GM19025 (cell line): ENCODE measurements at regions not wholly inside any gene's neighbourhood (a gene's known extent, or its start where the extent isn't known, plus 50 kb on each side); places are given as distances from the start of the nearest gene placed in this dataset.
"Not testable (repeated sequence)": the region's sequence is repeated elsewhere in the genome, so short reads cannot be mapped to it uniquely, and the experiment has no call there.

ENCODE experiments used
- ATAC-seq: cut with Tn5 transposase; IDR thresholded peaks from one replicate; pipeline ENCODE4 v1.9.1; 2021; ENCODE audit warnings: mild to moderate bottlenecking, low read depth, moderate library complexity; ENCODE audit not compliant: unreplicated experiment

DNA sequence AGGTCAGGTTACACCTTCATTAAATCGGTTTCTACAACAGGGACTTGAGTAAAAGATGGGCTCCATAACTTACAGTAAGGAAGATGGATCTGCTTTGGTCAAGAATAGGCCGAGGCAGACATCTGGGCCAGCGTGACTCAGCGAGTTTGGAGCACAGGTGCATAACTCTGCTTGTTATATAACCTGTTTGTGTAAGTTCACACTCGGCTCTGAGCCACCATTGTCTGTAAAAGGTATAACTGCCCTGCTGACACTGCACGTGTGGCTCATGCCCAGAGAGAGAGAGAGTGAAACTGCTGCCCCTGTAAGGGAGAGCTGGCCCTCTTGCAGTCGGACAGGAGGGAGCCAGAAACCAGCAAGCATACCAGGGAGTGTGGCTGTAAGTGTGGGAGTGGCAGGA lies 737.9 kb upstream of the SLC35B3 start:
- ATAC-seq = no peak

DNA sequence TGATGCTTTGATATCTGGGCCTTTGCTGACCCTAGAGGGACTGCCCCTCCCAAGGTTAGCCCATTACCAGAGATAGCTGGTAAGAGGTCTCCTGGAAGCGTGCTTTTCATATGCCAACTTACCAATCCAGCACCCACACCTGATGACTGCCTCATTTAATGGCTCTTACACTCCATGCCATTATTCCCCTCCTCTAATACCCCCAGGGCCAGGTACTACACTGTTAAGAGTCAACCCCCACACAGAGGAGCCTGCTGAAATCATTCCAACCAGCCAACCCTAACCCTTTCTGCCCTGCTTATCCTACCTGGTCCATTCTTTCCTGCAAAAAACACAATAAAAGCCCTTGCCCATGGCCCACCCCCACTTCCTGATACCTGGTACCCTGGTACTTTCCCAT lies 736.8 kb upstream of the SLC35B3 start:
- ATAC-seq = no peak

DNA sequence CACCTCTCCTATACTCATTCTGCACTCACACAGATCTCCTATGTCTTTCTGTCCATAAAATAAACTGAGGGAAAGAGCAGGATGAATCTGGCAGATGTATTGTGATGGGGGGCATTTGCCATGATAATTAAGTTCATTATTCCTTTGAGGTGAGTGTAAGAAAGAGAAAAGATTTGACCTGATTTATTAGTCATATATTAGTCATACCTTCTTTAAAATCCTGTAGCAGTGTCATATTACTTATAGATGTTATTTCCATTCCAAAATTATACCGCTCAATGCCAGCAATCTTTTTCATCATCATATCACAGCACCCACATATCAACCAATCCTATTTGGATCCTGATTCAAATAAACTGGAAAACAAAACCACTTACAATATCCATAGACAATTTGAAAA lies 733.3 kb upstream of the SLC35B3 start:
- no peak for ATAC-seq

DNA sequence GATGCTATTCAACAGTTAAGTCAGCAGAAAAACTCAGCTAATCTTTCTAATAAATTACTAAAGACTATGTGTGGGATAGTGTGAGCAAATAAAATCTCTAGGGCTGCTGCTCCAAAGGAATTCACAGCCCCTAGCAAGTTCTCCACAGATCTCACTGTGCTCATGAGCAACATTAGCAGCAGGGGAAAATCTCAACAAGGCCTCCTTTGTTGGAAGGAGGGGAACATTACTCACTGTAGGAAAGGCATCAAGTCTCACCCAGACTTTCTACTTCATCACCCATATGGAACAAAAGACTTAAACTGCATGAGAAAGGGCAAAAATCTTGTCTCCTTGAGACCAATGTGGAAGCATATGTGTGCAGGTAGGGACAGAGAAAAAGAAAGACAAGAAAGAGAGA lies 726.4 kb upstream of the SLC35B3 start:
- no peak for ATAC-seq

DNA sequence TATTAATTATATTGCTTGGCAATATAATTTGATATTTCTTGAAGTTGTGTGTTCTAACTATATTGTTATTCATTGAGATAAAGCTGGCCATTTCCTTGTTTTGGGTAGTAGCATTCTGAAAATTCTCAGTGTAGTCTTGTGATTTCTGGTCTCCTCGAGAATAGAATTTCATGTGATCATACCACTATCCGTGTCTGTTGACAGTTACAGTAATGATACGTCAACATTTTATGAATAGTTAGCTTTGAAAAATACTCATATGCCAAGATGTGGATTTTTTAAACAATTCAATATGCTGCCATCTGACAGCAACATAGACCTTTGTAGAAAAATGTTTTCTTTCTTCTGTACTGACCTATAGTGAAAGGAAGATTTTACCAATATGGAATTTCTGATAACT lies 723.7 kb upstream of the SLC35B3 start:
- no peak for ATAC-seq

DNA sequence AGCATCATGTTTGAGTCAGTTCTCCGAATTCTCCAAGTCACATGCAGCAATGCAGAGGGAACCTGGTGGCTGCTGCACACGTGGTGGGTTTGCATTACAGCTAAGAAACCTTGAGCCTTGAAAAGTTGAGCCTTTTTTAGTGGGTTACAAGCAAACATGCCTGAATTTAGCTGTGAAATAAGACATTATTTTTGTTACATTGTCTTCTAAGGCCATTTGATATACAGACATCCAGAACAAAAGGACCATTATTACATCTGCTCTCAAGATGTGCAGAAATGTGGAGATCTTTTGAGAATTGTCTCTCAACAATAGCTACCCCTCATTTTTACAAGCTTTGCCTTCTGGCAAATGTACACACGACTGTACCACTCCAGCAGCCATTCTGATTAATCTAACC lies 720.5 kb upstream of the SLC35B3 start:
- ATAC-seq = no peak

DNA sequence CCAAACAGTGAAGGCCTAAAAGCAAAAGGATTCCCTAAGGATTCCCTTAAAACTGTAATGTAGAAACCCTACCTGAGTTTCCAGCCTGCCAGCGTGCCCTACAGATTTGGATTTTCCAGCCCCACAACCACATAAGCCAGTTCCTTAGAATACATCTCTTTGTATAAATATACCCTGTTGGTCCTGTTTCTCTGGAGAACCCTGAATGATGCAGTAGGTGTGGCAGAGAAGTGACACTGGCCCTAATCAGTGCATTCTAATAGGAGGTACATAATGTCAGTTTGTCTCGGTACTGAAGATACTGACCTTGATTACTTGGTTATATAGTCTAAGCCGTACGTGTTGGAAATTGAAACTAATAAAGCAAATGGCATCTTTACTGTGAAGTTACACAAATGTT lies 707.8 kb upstream of the SLC35B3 start:
- ATAC-seq = no peak

DNA sequence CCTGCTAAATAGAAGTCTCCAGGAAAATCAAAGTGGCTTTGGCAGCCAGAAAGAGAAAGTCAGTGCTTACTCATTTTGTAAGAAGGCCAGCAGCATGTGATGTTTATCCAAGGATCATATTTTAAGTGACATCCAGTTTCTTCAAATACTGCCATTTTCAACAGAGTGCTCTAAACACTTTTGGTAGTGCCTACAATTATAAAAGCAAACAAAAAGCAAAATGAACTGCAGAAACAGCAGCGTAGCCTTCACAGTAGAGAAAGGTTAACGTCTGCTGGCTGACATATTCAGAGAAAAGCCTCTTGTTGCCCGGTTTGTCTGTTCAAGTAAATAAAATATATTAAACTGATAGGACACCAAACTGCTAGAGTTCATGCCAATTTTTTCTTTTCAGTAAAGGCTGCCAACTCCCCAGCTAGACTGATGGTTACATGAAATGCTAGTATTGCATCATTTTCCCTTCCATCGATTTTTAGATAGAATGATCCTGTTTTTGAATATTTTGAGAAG lies 705.7 kb upstream of the SLC35B3 start:
- ATAC-seq = no peak

DNA sequence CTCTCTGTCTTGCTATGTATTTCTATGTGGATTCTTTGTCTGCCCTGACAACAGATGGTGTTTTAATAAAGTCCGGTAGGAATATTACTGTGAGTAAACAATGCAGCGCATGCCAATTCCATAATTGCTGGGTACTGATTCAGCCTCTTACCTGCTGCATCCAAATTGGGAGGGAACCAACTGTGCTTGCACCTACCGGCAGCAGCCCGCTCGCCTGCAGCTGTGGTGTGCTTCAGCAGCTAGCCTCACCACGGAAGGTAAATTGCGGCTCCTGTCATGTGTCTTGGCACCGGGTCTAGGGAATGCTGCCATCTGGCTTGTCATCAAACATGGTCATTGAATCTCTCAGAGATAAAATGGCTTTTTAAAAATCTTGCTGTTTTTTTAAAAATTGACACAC lies 704.8 kb upstream of the SLC35B3 start:
- no peak for ATAC-seq

DNA sequence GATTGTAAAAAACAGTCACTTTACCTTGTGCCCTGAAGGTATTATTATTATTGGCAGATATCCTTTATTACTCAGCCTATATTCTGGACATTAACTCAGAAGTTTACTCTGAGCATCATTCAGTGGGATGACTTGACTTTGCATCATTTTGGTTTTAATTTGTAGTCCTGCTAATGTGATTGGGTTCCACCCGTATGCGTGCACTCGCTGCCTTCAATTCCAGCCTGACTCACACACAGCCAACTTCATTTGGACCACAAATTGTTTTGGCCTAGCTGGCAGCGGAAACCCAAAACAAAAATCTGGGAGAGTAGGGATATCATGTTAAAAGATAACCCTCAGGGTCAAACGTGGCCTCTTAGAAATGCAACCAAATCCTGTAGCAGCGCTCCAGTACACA lies 704.4 kb upstream of the SLC35B3 start:
- ATAC-seq = no peak

DNA sequence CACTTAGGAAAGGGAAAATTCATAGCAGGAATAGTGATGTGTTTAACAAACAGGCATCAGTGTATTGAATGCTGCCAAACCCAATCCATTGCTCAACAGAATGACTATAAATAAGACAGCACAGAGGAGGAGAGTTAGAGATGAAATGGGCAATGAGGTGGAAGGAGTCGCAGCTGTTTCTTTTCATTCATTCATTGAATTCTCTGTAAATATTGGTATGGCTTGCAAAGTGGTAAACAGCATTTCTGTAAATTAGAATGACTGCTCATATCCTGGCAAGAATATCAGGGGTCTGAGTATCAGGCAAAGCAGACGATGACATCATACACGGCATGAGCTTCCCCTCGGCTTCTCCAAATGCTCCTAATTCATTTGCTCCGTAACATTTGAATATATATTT lies 703.6 kb upstream of the SLC35B3 start:
- no peak for ATAC-seq

DNA sequence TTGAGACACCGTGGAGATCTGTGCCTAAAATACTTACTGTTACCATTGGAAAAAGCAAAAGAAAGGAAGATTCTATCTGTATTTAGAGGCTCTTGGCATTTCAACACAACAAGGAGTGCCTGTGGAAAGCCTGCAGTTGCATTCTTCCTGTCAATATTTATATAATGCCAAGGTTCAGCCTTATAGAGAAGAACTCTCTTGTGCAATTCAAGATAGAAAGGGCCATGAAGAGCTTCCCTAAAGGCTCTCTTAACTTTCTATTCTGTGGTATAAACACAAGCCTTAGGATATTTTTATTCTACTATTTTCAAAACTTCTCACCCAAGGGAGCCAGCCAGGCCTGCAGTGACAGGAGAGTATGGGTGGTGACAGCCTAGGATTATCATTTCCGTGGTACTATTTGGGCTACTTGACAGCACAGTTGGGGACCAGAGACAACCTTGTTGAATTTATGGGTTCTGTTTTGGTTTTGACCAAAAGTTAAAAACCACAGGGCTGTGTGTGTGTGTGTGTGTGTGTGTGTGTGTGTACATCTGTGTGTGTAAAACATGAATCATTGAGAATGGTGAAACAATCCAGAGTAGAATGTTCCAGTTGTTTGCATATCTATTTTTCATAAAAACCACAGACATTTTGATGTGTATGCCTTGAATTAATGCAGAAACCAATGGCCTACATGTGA lies 700.9 kb upstream of the SLC35B3 start:
- ATAC-seq = no peak

DNA sequence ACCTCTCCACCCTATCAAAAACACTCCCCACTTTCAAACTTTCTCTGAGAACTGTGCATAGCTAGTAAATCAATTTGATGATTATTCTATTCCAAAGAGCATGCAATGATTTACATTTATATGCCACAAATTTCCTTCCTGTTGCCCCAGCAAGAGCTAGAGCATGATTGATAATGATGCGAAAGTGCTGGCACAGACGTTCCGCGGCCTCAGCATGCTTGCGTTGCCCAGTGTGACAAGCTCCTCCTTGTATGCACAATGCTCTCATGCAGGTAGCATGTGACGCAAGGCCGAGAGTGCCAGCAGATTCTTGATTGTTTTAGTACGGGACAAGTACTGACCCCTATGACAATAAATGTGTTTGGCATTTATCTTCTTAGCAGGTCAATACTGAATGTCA lies 696.3 kb upstream of the SLC35B3 start:
- no peak for ATAC-seq

DNA sequence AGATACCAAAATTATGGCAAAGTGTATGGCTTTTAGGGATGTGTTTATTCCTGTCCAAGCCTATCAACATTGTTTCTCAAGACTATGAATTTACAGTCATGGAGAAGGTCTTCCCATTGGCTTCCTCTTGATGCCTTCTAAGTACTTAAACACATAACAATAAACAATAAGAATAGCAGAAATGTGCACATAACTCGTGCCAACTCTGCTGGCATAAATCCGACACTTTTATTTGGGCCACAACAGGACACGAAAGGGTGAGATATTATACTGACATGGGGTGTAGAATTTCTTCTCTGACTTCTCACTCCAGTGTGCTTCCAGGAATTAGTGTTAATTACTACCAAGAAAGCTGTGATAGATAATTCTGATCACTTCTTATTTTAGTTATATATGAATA lies 695.9 kb upstream of the SLC35B3 start:
- no peak for ATAC-seq

DNA sequence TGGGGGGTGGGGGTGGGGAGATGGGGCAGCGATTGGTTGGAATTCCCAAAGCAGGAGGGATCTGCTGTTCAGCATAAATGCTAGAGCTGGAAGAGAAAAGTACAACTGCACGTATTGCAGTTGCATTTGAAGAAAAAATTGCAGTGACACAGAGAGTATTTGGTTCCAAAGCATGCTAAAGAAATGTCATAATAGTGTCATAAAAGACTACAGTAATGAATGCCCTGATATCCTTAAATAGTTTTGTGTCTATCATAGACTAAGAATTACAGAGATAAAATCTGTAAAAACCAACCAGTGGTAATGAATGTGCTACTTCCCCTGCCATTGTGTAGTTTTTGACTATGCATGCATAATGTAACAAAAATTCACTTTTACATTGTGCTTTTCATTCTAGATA lies 693.6 kb upstream of the SLC35B3 start:
- no peak for ATAC-seq

DNA sequence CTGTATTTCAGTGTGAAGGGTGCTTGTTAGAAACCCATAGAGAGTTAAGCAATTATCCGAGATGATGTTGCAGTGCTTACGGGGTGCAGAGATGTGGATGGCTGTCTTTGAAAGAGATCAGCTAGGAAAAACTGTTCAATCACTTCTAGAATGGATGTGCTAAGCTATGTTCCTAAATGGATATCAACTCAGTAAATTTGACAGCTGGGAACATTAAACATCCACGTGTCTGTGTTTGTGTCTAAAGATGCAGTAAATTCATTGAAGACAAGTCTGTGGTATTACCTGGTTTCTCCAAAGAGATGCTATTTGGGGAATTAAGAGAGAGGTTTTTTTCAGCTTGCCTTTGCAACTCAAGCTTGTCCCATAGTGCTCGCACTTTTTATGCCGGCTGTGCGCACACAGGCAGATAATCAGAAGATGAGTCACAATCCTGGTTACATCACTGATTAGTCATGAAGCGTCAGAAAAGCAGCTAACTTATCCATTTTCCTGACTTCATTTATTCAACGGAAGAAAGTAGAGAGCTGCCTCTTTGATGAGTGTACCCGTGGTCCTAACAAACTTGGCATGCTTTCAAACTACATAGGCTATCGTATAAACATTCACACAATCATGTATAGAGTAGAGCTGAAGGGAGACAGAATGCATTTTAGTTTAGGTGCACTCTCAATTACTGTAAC lies 691.7 kb upstream of the SLC35B3 start:
- no peak for ATAC-seq

DNA sequence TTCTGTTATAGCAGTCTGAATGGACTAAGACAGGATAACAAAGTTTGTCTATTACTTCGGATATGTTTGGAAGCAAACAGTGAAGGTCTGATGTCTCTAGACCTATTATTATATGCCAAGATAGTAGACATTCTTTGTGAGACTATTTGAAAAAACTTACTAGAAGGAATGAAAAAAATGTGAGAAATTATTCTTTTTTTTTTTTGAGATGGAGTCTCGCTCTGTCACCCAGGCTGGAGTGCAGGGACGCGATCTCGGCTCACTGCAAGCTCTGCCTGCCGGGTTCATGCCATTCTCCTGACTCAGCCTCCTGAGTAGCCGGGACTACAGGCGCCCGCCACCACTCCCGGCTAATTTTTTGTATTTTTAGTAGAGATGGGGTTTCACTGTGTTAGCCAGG lies 690.7 kb upstream of the SLC35B3 start:
- not testable (repeated sequence) for ATAC-seq

DNA sequence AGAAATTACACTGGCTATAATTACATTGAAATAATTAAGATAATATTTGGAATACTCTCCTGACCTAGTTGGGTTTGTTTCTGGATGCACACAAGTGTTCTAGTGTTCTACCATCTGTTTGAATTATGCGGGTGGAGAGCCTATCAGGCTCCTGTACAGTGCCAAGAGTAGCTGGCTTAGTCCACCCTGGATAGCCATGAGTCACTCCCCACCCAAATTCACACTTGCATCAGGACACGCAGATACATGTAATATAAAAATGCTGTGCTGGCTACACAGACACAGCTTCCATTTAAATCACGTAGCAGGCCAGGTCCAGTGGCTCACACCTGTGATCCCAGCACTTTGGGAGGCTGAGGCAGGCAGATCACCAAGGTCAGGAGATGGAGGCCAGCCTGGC lies 686.2 kb upstream of the SLC35B3 start:
- no peak for ATAC-seq

DNA sequence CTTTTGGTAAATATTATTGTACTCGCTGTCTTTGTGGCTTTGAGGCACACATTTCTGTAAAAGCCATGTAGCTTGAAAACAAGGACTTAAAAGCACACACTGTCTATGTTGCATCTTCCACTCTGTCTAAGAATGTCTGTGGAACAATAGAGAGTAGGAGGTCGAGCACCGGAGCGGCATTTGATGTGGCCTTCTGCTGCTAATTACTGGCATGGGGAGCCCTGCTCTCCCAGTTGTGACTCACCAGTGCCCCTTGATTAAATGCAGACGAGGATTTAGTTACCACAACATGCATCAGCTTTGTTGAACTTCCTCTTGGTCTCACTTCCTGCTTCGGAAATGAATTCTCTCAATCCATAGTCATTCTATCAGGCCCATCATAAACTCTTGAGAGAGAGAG lies 680.7 kb upstream of the SLC35B3 start:
- ATAC-seq = no peak

DNA sequence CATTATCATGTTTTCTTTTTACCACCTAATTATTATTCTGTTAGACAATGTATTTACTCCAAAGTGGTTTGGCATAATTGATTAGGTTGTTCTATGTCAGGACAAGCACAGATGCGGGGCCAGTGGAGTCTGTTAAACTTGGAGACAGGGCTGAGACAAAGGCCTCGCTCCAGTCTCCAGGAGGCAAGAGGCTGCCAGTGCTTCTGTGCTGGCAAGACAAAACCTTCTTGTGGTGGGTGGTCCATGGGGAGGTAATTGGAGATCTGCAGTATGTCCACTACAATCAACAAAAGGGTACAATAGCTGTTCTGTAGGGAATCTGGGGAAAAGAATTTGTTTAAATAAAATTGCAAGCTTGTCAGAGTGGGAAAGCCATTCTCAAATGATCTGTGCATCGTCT lies 677.2 kb upstream of the SLC35B3 start:
- no peak for ATAC-seq

DNA sequence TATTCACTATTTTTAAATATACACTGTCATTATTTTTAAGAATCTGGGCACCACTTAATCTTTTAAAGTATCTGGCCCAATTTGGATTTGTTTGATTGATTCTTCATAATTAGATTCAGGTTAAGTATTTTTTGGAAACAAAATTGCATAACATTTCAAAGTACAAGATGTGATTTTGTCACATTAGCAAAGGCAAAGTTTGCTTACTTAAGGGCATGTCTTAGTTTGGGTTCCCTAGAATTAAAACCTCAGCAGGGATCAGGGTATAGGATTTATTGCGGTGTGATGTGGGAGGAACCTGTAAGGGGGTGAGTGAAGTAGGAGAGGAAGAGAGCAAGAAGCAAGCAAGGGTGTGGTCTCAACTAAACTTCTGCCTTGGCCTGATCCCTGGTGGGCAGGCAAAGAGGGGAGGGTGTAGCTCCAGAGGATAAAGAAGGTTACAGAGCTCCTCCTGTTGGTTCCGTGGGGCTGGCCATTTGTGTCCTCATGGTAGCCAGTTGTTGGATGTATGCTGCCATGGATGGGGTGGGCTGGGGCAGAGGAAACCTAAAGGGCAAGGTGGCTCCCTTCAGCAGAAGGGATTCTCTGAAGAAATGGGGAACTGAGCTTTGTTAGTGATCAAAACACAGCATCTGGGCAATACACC lies 668.7 kb upstream of the SLC35B3 start:
- no peak for ATAC-seq

DNA sequence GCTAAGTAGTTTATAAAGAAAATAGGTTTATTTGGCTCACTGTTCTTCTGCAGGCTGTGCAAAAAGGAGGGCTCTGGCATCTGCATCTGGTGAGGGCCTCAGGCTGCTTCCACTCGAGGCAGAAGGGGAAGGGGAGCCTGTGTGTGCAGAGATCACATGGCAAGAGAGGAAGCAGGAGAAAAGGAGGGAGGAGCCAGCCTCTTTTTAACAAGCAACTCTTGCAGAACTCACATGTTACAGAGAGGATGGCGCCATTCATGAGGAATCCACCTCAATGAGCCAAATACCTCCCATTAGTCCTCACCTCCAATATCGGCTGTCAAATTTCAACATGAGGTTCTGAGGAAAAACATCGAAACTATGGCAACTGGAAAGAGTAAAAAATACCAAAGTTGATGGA lies 666.6 kb upstream of the SLC35B3 start:
- no peak for ATAC-seq
